Thyroid gland (tissue), 4 donors: ENCODE measurements at regions not wholly inside any gene's neighbourhood (a gene's known extent, or its start where the extent isn't known, plus 50 kb on each side); places are given as distances from the start of the nearest gene placed in this dataset.

Experiments
- POLR2A ChIP-seq, 2 donors: fragments of 450-650 bp; IDR thresholded peaks; one replicate each; pipeline ENCODE4 v1.6.1; 2017; ENCODE audit warnings: antibody characterized with exemption in 2 of 2, mild to moderate bottlenecking in 2 of 2, moderate library complexity in 1 of 2
- TF ChIP-seq, protein P1 (sequence below), 6 experiments: fragments of 200-600 bp in 3 of 6; fragments of 450-650 bp in 3 of 6; sonication (generic) in 3 of 6; IDR thresholded peaks; one replicate each; pipeline ENCODE4 v1.5.1; 2016 to 2019; ENCODE audit warnings: antibody characterized with exemption in 6 of 6, mild to moderate bottlenecking in 2 of 6, inconsistent platforms in 1 of 6, moderate library complexity in 1 of 6

DNA sequence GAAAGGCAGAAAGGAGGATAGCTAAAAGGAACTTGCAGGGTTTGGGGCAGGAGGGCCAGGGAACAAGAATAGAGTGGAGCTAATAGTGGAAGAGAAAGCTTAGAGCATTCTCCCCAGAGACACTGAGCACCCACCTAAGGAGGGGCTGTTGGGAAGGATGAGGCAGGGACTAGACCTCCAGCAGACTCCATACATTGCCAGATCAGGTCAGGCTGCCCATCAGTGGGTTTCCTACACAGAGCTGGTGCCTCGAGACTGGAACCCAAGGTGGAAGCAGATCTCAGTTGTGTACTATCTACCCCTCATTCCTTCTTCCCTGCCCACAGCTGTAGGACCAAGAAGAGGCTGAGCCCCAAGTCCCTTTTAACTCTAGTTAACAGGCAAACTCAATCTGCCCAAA lies 148.5 kb downstream of the ZFP36L2 start:
- TF ChIP-seq, protein P1, sequence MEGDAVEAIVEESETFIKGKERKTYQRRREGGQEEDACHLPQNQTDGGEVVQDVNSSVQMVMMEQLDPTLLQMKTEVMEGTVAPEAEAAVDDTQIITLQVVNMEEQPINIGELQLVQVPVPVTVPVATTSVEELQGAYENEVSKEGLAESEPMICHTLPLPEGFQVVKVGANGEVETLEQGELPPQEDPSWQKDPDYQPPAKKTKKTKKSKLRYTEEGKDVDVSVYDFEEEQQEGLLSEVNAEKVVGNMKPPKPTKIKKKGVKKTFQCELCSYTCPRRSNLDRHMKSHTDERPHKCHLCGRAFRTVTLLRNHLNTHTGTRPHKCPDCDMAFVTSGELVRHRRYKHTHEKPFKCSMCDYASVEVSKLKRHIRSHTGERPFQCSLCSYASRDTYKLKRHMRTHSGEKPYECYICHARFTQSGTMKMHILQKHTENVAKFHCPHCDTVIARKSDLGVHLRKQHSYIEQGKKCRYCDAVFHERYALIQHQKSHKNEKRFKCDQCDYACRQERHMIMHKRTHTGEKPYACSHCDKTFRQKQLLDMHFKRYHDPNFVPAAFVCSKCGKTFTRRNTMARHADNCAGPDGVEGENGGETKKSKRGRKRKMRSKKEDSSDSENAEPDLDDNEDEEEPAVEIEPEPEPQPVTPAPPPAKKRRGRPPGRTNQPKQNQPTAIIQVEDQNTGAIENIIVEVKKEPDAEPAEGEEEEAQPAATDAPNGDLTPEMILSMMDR (IDR thresholded peaks at IDR 0.05), result no peak
- TF ChIP-seq POLR2A (IDR thresholded peaks at IDR 0.05), result no peak
